ENCODE measurements at regions not wholly inside any gene's neighbourhood (a gene's known extent, or its start where the extent isn't known, plus 50 kb on each side); places are given as distances from the start of the nearest gene placed in this dataset.

DNA sequence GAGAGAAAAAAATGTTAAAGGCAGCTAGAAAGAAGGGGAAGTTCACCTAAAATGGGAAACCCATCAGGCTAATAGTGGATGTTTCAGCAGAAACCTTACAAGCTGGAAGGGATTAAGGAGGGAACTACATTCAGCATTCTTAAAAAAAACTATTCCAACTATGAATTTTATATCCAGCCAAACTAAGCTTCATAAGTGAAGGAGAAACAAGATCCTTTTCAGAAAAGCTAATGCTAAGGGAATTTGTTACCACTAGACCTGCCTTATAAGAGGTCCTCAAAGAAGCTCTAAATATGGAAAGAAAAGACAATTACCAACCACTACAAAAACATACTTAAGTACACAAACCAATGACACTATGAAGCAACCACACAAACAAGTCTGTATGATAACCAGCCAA is 59.2 kb upstream of the SLC35F1 start:
- no peak for DNase-seq (ENCODE audit: low read depth)
- no peak overlapping the region for H3K4me3 ChIP-seq (ENCODE audit: low read depth, low read length)
- TF ChIP-seq, protein P1, sequence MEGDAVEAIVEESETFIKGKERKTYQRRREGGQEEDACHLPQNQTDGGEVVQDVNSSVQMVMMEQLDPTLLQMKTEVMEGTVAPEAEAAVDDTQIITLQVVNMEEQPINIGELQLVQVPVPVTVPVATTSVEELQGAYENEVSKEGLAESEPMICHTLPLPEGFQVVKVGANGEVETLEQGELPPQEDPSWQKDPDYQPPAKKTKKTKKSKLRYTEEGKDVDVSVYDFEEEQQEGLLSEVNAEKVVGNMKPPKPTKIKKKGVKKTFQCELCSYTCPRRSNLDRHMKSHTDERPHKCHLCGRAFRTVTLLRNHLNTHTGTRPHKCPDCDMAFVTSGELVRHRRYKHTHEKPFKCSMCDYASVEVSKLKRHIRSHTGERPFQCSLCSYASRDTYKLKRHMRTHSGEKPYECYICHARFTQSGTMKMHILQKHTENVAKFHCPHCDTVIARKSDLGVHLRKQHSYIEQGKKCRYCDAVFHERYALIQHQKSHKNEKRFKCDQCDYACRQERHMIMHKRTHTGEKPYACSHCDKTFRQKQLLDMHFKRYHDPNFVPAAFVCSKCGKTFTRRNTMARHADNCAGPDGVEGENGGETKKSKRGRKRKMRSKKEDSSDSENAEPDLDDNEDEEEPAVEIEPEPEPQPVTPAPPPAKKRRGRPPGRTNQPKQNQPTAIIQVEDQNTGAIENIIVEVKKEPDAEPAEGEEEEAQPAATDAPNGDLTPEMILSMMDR (conservative IDR thresholded peaks at IDR 0.05; ENCODE audit: low read depth, low read length) = no peak

DNA sequence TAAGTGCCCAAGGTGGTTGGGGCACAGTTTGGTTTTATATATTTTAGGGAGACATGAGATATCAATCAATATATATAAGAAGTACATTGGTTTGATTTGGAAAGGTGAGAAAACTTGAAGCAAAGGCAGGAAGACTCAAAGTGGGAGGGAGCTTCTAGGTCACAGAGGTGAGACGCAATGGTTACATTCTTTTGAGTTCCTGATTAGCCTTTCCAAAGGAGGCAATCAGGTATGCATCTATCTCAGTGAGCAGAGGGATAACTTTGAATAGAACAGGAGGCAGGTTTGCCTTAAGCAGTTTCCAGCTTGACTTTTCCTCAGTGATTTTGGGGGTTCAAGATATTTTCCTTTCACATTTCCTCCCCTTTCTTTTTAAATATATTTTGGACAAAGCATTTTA is 58.0 kb upstream of the SLC35F1 start:
- H3K4me3 ChIP-seq (ENCODE audit: low read depth, low read length) = no peak overlapping the region
- DNase-seq (ENCODE audit: low read depth) = no peak
- TF ChIP-seq, protein P1 (conservative IDR thresholded peaks at IDR 0.05; ENCODE audit: low read depth, low read length) = no peak
